ENCODE measurements at regions not wholly inside any gene's neighbourhood (a gene's known extent, or its start where the extent isn't known, plus 50 kb on each side); places are given as distances from the start of the nearest gene placed in this dataset.

DNA sequence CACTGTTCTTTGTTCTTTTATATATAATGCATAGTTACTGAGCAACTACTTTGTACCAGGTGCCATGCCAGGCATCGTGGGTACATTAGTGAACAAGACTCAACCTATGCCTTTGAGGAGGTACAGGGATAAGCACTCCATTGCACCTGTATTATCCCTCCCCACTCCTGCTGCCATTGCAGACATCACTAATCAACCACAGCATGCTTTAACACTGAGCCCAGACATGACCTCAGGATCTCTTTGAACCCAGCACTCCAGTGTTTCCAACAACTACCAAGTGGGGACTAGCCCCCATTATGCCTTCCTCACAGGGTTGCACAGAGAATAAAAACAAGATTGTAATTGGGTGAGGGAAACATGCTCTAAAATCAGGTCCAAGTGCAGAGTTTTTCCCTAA lies 60.5 kb upstream of the COL13A1 start:
- DNase-seq = no peak

GRCh38 chr10:69741671-69742355 lies 59.9 kb upstream of the COL13A1 start:
- DNase-seq = no peak

GRCh38 chr10:69742356-69742695 lies 59.4 kb upstream of the COL13A1 start:
- no peak for DNase-seq

DNA sequence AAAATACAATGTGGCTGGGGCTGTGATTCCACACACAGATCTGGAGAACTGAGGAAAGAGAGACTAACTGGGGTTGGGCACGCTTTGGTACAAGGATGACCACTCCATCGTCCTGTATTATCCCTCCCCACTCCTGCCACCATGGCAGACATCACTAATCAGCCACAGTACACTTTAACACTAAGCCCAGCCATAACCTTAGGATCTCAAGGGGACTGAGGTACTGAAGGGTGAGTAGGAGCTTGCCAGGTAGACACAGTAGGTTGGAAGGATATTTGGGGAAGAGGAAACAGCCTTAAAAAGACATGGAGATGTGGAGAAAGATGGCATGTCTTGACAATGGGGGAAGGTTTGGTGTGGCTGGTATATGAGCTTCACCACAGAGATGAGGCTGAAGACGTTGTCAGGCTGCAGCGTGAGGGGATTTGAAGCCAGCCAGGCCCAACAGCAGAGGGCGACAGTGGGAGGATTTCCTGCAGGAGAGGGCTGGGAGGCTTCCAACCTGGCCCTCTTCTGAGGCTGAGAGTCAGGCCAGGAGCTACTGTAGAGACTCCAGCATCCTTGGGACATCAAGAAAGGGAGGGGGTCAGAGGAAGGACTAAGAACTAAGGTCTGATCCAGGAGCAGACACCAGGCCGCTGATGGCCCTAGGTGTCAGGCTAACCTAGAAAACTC lies 58.6 kb upstream of the COL13A1 start:
- no peak for DNase-seq

DNA sequence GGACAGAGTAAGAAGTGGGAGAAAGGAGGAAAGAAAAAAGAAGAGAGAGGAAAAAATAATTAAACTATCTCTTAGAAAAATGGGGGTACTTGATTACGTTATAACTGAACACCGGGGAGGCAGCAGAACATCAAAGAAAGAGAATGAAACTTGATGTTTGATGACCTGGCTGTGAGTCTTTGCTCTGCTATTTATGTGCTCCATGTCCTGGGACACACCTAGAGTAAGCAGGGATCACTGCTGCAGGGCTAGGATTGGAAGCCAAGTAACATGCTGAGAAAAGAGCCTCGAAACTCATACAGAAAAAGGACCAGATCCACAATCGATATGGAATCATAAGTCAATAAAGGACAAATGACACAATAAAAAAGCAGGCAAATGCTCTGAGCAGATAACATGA lies 56.7 kb upstream of the COL13A1 start:
- DNase-seq = no peak

- DNase-seq = no peak
Observed at GRCh38 chr10:69745698-69746097, 56.0 kb upstream of the COL13A1 start.

DNA sequence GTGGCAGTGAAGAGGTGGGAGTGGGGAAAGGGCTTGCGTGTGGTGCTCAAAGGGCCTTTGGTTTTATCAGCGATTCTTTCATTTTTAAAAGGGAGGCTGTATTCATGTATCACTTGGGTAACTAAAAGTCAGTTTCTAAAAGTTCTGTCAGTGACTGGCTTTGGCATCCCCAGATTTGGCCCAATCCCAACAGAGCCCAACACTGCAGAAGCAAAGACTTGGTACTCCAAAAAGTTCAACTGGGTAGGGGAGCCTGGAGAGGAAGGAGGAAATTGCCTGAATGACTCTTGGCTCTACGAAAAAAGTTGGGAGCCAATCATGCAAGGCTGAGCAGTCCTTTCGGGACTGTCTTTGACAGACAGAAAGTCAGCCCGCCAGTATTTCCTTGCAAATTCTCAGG lies 54.5 kb upstream of the COL13A1 start:
- peak in 1 of 14 donors; percentile 32 for DNase-seq

DNA sequence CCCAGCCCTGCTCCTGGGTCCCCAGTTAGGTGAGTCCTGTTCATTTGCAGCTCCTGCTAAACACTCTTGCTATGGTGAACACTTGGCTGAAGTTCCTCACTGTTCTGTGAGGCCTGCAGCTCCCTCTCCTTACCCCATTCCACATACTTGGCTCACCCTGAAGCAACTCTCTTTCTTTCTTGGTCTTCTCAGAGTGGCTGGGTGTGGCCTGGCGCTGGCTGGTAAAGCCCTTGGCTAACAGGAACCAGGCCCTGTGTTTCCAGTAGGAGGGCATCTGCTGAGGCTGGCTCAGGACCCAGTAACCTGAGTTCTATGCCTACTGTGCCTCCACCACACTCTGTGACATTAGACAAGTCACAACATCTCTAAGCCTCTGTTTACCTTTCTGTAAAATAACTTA lies 53.1 kb upstream of the COL13A1 start:
- peak in 1 of 14 donors; percentile 26 for DNase-seq

DNA sequence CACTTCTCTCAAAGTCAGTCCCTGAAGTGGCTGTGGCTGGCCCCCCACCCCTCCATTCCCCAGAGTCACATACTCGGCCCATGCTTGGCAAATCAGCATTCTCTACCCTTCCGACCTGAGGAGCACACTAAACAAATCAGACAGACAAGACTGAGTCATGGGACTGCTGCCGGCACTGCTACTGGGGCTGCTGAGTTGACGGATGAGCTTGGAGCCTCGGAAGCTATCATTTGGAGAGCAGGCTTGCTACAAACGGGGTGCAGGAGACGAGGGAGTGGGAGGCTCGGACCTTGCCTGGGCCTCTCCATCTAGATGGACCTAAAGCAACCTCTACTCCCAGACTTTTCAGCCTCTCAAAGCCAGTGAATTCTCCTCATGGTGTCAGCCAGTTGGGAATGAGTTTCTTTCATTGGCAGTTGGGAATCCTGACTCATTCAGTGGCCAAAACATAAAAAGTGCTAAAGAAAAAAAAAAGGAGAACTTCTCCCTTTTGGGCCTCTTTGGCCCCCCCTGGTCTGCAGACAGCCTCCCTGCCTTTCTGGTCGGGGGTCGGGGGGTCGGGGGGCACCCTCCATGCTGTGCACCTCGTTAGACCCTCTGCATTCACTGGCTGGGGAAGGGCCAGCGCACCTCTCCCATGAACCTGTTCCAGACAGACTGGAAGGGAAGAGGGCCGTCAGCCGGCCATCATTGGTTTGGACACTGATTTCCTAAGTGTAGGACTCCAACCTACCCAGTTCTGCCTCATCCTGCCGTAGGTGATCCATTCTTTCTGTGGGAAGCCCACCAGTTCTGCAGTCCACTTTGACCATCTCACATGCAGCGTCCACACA lies 52.3 kb upstream of the COL13A1 start:
- no peak for DNase-seq

DNA sequence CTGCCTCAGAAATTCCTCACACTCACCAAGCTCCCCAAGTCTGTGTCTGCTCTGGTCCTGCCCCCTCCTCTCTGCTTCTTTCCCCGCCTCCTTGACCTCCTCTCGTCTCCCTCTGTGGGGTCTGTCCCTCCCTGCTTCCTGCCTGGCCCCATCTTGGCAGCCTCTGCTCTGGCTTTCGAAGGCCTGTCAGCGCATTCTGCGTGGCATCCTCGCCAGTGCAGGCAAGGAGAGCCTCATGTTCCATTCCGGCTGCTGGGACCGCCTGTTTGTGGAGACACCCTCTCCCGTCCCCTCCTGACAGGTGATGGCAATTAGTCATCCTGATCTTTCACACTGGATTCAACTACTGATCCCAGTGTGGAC lies 51.7 kb upstream of the COL13A1 start:
- no peak for DNase-seq

GRCh38 chr10:69750725-69751124 lies 51.0 kb upstream of the COL13A1 start:
- DNase-seq = no peak

DNA sequence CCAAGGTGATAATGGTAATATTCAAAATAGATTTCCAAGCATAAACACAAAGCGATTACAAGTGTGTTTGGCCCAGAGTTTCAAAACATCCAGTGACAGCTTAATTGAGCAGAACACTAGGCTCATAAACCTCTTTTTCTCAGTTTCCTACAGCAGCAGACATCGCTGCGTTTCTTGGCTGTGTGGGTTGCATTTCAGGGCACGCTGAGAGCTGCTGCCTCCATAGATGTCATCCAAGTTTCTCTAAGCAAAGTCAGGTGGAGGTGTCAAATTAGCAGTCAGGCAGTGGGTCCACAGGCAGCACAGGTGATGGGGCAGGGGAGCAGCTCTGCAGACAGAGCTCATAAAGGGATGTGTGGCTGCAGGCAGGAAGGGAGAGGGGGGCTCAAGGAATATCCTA lies 50.5 kb upstream of the COL13A1 start:
- DNase-seq = no peak

All from C1 segment of cervical spinal cord (tissue), 14 donors.